ENCODE measurements at regions not wholly inside any gene's neighbourhood (a gene's known extent, or its start where the extent isn't known, plus 50 kb on each side); places are given as distances from the start of the nearest gene placed in this dataset.
A peak's percentile ranks its signal among the peaks of the same experiment; 100 is the strongest.

- Histone ChIP-seq H3K79me2 (ENCODE audit: low read length) (no peaks in the 10 kb centered on the region), H3F3A (ENCODE audit: low read length, unreplicated experiment) (no peaks in the 10 kb centered on the region), H3K27ac (ENCODE audit: low read length) (no peak overlapping the region), H3K9me3 (ENCODE audit: low read length) (no peaks in the 10 kb centered on the region), H3K4me2 (ENCODE audit: low read length) (no peak overlapping the region), H2AFZ (ENCODE audit: low read length) (no peak overlapping the region), H3K27me3 (ENCODE audit: low read length) (no peaks in the 10 kb centered on the region), H3K9me2 (replicated peaks; ENCODE audit: low read length) (no peaks in the 10 kb centered on the region), H3K9ac (ENCODE audit: low read length) (no peak overlapping the region), H4K20me1 (ENCODE audit: low read length) (no peaks in the 10 kb centered on the region), H3K4me3 (ENCODE audit: low read length) (no peak overlapping the region), H3K4me1 (ENCODE audit: insufficient read depth, low read length) (peaks cover 16% of the 10 kb centered on the region), H3K36me3 (ENCODE audit: low read depth, low read length) (no peaks in the 10 kb centered on the region)
- ChIA-PET POLR2A (ENCODE audit: unreplicated experiment) (no interaction called here), CTCF (no interaction called here)
- BruUV-seq (replicated peaks) = no TSS peak
- TF ChIP-seq EZH2 (IDR thresholded peaks at IDR 0.05; ENCODE audit: low read length, unreplicated experiment) (no peak), EZH2phosphoT487 (IDR thresholded peaks at IDR 0.05; ENCODE audit: borderline replicate concordance, low read length) (no peak), CTCF (conservative IDR thresholded peaks at IDR 0.05; ENCODE audit: low read depth, low read length) (no peak)
- no peak for ATAC-seq
- intact Hi-C loops (cut with micrococcal nuclease) = loop anchor here (10.0 kb wide), 1 partner anchor 792 kb away; no protein-coding TSS in a partner anchor
- DNase-seq = no peak
Observed at GRCh38 chr6:92126983-92127382, 1292.4 kb downstream of the EPHA7 start.

GRCh38 chr6:92126088-92126487, 1293.3 kb downstream of the EPHA7 start:
- peak; percentile 76 for ATAC-seq
- TF ChIP-seq EZH2 (IDR thresholded peaks at IDR 0.05; ENCODE audit: low read length, unreplicated experiment) (no peak), EZH2phosphoT487 (IDR thresholded peaks at IDR 0.05; ENCODE audit: borderline replicate concordance, low read length) (no peak), CTCF (conservative IDR thresholded peaks at IDR 0.05; ENCODE audit: low read depth, low read length) (no peak)
- Histone ChIP-seq H3K9me2 (replicated peaks; ENCODE audit: low read length) (no peaks in the 10 kb centered on the region), H3K4me1 (ENCODE audit: insufficient read depth, low read length) (peaks cover 16% of the 10 kb centered on the region), H3K27me3 (ENCODE audit: low read length) (no peaks in the 10 kb centered on the region), H3F3A (ENCODE audit: low read length, unreplicated experiment) (no peaks in the 10 kb centered on the region), H4K20me1 (ENCODE audit: low read length) (no peaks in the 10 kb centered on the region), H3K4me3 (ENCODE audit: low read length) (no peak overlapping the region), H2AFZ (ENCODE audit: low read length) (no peak overlapping the region), H3K79me2 (ENCODE audit: low read length) (no peaks in the 10 kb centered on the region), H3K9me3 (ENCODE audit: low read length) (no peaks in the 10 kb centered on the region), H3K27ac (ENCODE audit: low read length) (peak overlapping the region; percentile 38), H3K4me2 (ENCODE audit: low read length) (no peak overlapping the region; the same call in 1 of the 2 replicates), H3K36me3 (ENCODE audit: low read depth, low read length) (no peaks in the 10 kb centered on the region), H3K9ac (ENCODE audit: low read length) (no peak overlapping the region)
- ChIA-PET CTCF (no interaction called here), POLR2A (ENCODE audit: unreplicated experiment) (no interaction called here)
- intact Hi-C loops (cut with micrococcal nuclease) = loop anchor here (10.0 kb wide), 1 partner anchor 791 kb away; no protein-coding TSS in a partner anchor
- no TSS peak for BruUV-seq (replicated peaks)
- peak; percentile 73 for DNase-seq

- no peak for ATAC-seq
- intact Hi-C loops (cut with micrococcal nuclease) = loop anchor here (10.0 kb wide), 1 partner anchor 791 kb away; no protein-coding TSS in a partner anchor
- BruUV-seq (replicated peaks) = no TSS peak
- H3F3A ChIP-seq (ENCODE audit: low read length, unreplicated experiment) = no peaks in the 10 kb centered on the region
- no peaks in the 10 kb centered on the region for H3K79me2 ChIP-seq (ENCODE audit: low read length)
- no peak overlapping the region for H3K9ac ChIP-seq (ENCODE audit: low read length)
- no peaks in the 10 kb centered on the region for H3K36me3 ChIP-seq (ENCODE audit: low read depth, low read length)
- H3K27me3 ChIP-seq (ENCODE audit: low read length) = no peaks in the 10 kb centered on the region
- POLR2A ChIA-PET (ENCODE audit: unreplicated experiment) = no interaction called here
- H3K4me3 ChIP-seq (ENCODE audit: low read length) = no peak overlapping the region
- no peaks in the 10 kb centered on the region for H4K20me1 ChIP-seq (ENCODE audit: low read length)
- H3K9me2 ChIP-seq (replicated peaks; ENCODE audit: low read length) = no peaks in the 10 kb centered on the region
- H3K27ac ChIP-seq (ENCODE audit: low read length) = no peak overlapping the region
- TF ChIP-seq EZH2 (IDR thresholded peaks at IDR 0.05; ENCODE audit: low read length, unreplicated experiment) = no peak
- TF ChIP-seq CTCF (conservative IDR thresholded peaks at IDR 0.05; ENCODE audit: low read depth, low read length) = no peak
- no peak for TF ChIP-seq EZH2phosphoT487 (IDR thresholded peaks at IDR 0.05; ENCODE audit: borderline replicate concordance, low read length)
- H3K9me3 ChIP-seq (ENCODE audit: low read length) = no peaks in the 10 kb centered on the region
- DNase-seq = no peak
- CTCF ChIA-PET = no interaction called here
- H3K4me1 ChIP-seq (ENCODE audit: insufficient read depth, low read length) = peaks cover 16% of the 10 kb centered on the region
- no peak overlapping the region for H2AFZ ChIP-seq (ENCODE audit: low read length)
- H3K4me2 ChIP-seq (ENCODE audit: low read length) = no peak overlapping the region
Observed at GRCh38 chr6:92125681-92126080, 1293.7 kb downstream of the EPHA7 start.

All from PC-3 (cell line).